HL-60 (cell line): ENCODE measurements at regions not wholly inside any gene's neighbourhood (a gene's known extent, or its start where the extent isn't known, plus 50 kb on each side); places are given as distances from the start of the nearest gene placed in this dataset.

Experiments
- CTCF ChIP-seq: IDR thresholded peaks from one replicate; pipeline ENCODE4 v1.5.1; 2011; ENCODE audit warnings: low read length, control low read depth, inconsistent platforms; ENCODE audit not compliant: insufficient read depth
- GABPA ChIP-seq: IDR thresholded peaks from 2 replicates; pipeline ENCODE4 v1.6.1; 2012; ENCODE audit warnings: low read depth
- POLR2AphosphoS5 ChIP-seq: IDR thresholded peaks from 2 replicates; pipeline ENCODE4 v1.6.1; 2012; ENCODE audit warnings: low read depth
- REST ChIP-seq: IDR thresholded peaks from 2 replicates; pipeline ENCODE4 v1.6.1; 2012; ENCODE audit warnings: low read depth; ENCODE audit not compliant: insufficient replicate concordance

- no peak for TF ChIP-seq CTCF
- no peak for TF ChIP-seq GABPA
- TF ChIP-seq REST = no peak
- TF ChIP-seq POLR2AphosphoS5 = no peak
These were observed 301.4 kb upstream of the CNTNAP5 start for GRCh38 chr2:123723706-123724105.
